SW480 (cell line): ENCODE measurements at regions not wholly inside any gene's neighbourhood (a gene's known extent, or its start where the extent isn't known, plus 50 kb on each side); places are given as distances from the start of the nearest gene placed in this dataset.

ENCODE experiments used
- DNase-seq: peaks from one replicate; pipeline ENCODE4 v3.0.0-alpha.2; 2016; ENCODE audit warnings: low spot score

DNA sequence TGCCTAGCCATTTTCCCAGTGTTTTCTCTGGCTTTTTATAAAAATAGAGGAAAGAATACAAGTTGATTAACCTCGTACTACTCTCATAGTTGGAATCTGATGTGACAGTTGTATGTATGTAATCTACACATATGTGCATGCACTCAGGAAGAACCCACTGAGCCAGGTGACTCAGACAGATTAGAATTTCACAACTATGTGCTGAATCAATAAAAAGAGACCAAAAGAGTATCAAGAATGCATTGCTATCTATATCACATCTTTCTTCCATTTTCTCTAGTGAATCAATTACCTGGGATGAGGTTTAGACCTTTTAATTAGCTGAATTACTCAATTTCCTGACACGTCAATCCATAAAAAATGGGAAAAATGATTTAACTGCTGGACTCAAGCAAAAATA lies 319.3 kb upstream of the ATP10A start:
- DNase-seq, result no peak

DNA sequence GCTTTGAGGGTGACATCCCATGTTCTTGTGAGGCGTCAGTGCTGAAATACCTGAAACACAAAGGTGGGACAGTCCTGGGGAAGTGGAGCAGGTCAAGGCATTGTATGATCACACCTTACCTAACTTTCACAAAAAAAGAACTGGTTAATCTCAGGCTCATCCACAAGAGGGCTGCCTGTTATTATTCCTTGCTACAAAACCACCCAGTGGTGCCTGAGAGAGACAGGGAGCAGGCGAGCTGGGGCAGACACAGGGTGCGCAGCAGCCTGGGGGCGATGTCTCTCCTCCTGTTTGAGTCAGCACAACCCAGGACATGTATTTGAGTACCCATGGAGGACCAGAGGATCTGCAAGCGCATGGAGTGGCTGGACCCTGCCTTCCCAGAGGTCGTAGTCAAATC lies 316.8 kb upstream of the ATP10A start:
- peak; percentile 9 for DNase-seq

- no peak for DNase-seq
Observed at GRCh38 chr15:26178640-26179220, 315.6 kb upstream of the ATP10A start.

- DNase-seq, result no peak
Observed at GRCh38 chr15:26177816-26178215, 314.7 kb upstream of the ATP10A start.

- no peak for DNase-seq
Observed at GRCh38 chr15:26176831-26177230, 313.7 kb upstream of the ATP10A start.

DNA sequence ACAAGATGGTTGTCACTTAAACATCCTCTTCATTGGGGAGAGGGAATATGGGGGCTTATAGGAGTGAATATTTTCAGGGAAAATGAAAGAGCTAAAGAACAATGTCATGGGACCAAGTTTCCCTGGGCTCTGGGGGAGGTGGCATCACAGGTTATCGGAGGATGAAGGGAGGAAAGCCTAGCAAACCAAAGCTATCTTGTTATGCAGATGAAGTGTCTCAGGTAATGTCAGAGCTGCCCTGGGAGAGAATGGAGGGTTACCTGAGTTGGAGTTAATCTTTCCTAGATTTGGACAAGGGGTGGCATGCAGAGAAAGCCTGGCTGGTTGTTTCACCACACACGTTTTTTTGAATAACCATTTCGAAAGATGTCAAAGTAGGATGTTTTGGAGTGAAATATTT lies 308.1 kb upstream of the ATP10A start:
- no peak for DNase-seq

DNA sequence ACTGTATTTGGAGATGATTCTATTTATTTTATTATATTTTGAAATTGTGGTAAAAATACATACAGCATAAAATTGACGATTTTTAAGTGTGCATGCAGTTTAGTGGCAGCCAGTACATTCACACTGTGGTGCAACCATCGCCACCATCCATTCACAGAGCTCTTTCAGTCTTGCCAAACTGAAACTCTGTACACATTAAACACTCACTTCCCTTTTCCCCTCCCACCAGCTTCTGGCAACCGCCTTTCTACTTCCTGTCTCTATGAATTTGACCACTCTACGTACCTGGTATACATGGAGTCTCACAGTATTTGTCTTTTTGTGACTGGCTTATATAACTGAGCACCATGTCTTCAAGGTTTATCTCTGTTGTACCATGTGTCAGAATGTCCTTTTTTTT lies 303.3 kb upstream of the ATP10A start:
- DNase-seq, result no peak

DNA sequence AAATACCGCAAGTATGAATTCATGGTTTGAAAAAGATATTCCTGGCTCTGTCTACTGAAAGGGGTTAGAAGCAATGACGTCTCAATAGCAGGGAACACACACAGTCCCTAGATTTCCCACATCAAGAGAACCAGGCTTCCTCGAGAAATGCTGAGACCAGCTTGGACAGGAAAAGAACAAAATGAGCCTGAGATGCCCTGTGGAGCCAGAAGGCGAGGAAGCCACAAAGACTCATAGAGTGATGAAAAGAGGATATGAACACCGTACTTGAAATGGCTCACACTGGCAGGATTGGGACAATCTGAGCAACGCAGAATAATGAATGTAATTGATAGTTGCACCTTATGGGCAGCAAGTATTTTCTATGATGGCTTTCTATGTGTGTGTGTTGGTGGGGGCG lies 302.4 kb upstream of the ATP10A start:
- DNase-seq, result no peak

DNA sequence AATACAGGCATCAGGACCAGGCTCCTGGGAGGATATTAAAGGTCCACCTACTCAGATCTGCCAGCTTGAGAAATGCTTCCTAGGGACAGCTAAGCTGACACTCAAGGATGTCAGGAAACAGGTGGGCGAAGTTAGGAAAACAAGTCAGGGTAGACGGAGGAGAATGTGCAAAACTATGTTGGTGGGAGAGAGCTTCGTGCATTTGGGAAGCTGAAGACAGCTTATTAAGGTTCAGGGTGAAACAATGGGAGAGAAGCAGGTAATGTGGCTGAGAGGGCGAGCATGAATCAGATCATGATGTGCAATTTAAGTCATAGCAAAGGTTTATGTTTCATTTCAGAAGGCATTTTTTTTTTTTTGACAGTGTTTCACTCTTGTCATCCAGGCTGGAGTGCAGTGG lies 297.2 kb upstream of the ATP10A start:
- DNase-seq, result no peak

DNA sequence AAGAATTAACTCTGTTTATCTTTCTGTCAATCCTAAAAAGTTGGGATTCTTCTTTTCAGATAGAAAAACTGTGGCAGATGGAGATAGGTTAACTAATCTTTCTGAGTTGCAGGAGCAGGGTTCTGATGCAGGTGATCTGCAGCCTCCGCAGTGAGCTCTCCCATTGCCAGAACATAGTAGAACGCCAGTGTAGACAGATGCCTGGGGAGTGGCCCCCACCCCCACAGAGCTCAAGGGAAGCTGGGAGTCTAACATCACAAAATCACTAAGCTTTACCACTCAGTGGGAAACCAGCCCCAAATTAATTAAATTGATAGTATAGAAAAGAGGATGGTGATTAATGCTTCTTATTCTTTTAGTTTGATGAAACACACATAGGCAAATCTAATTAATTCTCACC lies 295.0 kb upstream of the ATP10A start:
- DNase-seq, result no peak

DNA sequence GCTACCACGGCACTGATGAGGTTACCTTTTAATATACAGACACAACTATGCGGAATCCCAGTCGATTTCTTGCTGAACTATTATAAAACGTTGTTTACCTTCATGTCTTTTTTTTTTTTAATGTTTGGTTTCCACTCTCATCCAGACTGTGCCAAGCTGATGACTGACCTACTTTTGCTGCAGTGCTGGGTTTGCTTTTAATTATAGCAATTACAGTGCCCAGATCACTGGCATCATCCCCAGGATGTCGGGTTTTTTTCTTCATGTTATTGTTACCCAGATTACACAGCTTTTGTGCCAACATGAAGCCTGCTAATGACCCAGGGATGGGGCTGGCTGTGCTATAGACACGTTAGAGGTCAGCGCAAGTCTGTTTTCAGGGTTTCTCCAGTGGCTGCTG lies 294.0 kb upstream of the ATP10A start:
- no peak for DNase-seq

GRCh38 chr15:26156051-26156450 lies 292.9 kb upstream of the ATP10A start:
- no peak for DNase-seq

DNA sequence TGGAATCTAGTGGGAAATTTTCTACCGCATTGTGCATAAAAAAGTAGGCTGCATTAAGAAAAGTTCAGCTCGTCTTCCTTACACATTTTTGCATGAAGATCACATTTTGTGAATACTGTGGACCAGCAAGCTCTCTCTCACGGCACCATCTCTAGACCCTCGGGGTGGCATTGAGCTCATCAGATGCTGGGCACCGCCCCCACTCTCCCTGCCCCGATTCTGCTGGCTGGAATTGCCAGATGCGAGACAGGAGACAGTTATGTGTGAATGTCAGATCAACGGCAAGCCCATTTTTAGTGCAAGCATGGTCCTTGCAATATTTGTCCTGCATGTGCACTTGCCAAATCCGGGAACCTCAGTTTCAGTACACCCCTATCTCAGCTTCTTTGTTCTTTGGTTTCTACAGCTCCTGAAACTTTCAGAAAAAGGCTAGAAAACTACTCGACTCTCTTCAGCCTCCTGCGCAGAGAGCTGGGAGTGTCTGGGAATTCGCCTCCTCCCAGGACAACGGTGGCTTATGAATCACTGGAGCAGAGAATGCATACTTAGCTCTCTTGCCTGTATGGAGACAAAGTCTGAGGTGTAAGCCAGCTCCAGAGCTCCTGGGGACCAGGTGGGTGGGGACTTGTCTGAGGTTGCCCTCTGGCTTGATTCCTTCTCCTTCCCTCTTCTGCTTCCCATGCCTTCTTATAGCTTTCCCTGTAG lies 285.2 kb upstream of the ATP10A start:
- no peak for DNase-seq

GRCh38 chr15:26146202-26146601 lies 283.1 kb upstream of the ATP10A start:
- DNase-seq, result no peak

DNA sequence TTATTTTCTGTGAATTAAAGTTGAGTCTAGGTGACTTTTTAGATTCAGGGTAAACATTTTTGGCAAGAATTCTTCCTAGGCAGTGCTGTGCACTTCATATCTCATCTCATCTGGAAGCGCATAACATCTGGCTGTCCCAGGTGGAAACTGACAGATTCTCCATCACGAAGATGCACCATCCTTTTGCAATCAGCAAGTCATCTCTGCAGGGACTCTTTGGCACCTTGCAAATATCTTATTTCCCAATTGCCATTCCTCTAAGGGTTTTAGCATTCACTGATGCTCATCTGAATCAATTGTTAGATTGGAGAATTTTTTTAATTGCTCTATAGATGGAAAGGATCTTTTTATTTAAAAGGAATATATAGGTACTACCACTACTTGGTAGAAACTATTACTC lies 282.7 kb upstream of the ATP10A start:
- no peak for DNase-seq

GRCh38 chr15:26144836-26145235 lies 281.7 kb upstream of the ATP10A start:
- no peak for DNase-seq

DNA sequence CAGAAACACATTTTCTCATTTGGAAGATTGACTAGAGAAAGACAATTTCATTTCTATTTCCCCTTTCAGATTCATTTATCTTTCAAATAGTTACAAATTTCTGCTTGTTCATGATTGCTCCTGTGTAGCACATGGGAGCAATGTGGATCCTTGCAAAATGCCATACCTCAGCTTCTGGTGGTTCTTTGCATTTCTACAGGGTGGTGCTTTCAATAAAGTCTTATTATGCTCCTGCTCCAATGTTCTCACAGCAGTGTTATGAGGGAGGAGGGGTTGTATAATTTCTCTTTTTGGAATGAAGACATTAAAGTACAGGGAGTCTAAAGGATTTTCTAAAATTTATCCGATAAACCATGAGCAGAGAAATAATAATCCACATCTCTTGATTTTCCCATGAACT lies 280.1 kb upstream of the ATP10A start:
- DNase-seq, result no peak

DNA sequence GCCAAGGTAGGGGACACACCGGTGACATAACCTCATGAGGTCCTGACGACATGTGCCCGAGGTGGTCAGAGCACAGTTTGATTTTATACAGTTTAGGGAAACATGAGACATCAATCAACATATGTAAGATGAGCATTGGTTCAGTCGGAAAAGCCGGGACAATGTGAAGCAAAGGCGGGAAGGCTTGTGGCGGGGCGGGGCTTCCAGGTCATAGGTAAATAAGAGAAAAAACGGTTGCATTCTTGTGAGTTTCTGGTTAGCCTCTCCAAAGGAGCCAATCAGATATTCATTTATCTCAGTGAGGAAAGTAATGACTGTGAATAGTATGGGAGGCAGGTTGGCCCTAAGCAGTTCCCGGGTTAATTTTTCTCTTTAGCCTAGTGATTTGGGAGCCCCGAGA lies 271.7 kb upstream of the ATP10A start:
- DNase-seq, result no peak

DNA sequence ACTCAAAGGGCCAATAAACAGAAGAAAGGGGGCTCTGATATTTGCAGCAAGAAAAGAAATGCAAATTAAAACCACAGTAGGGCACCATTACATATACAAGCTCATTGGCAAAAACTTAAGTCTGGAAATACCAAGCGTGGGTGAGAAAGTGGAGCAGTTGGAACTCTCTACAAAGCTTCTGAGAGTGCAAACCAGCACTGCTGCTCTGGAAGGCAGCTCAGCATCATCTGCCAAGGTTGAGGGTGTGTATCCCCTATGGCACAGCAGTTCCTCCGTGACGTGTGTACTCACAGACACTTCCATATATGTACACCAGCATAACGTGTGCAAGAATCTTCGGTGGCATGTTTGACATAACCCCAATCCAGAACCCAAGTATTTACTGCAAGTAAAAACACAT lies 271.0 kb upstream of the ATP10A start:
- no peak for DNase-seq

GRCh38 chr15:26132811-26133210 lies 269.7 kb upstream of the ATP10A start:
- no peak for DNase-seq

DNA sequence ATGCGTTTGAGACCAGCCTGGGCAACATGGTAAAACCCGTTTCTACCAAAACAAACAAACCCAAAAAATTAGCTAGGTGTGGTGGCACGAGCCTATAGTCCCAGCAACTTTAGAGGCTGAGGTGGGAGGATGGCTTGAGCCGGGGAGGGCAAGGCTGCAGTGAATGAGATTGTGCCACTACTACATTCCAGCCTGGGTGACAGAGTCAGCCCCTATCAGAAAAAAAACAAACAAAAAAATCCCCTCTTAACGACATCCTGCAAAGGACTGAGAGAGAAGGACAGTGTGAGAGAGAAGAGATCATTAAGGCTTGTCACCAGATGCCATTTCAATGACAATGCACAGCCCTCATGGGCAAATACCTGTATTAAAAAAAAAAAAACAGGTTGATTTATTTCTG lies 266.7 kb upstream of the ATP10A start:
- DNase-seq, result no peak

DNA sequence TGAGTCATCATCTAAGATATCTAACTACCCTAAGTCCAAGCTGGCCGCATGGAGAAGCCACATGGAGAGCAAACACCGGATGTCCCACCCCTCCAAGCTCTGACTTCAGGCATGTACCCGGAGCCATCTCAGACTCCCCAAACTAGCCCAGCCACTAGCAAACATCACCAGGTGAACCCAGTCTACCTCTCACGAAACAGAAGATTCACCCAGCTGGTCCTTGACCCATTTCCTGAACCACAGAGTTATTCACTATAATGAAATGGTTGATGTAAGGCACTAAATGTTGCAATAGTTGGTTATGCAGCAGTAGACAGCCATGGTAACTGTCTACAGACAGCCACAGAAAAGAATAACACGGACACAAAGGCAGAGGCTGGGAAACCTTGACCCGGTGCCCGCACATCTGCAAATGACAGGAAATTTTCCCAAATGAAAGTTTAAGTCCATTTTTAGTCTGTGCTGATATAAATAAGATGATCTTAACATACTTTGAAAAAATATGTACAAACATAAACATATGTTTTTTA lies 265.5 kb upstream of the ATP10A start:
- DNase-seq, result no peak

- peak; percentile 6 for DNase-seq
Observed at GRCh38 chr15:26126819-26127387, 263.8 kb upstream of the ATP10A start.

DNA sequence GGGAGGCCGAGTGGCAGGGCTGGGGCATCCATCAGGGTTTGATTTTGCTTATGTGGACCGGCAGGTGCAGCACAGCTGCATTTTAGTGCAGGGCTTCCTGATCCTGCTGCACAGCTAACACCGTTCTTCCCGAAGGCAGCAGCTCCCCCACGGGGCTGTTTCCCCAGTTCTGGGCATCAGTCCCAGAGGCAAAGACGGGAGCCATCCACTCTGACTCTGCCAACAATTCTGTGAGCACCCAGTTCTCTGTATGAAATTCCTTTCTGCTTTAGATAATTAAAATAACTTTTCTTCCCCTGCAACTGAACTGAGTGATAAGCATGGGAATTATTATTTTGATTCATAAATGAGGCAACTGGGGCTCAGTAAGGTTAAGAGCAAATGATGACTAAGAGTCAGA lies 262.9 kb upstream of the ATP10A start:
- no peak for DNase-seq
